ENCODE measurements at regions not wholly inside any gene's neighbourhood (a gene's known extent, or its start where the extent isn't known, plus 50 kb on each side); places are given as distances from the start of the nearest gene placed in this dataset.

DNA sequence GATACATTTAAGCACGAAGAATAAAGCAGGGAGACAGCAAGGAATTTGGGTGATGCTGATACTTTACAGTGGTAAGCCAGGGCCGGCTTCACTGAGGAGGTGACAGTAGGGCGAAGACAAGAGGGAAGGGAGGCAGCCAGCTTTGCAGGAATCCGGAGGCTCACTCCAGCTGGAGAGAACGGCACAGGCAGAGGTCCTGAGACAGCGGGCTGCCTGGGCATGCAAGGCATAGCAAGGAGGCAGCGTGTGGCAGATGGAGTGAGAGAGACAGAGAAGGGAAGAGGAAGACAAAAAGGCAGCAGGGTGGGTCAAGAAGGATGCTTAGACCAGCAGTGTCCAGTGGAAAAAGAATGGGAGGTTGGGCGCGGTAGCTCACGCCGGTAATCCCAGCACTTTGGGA lies 83.2 kb upstream of the WASF3 start:
- TF ChIP-seq SIN3A (IDR thresholded peaks at IDR 0.05; ENCODE audit: borderline replicate concordance, insufficient read depth, low read length): no peak
- TF ChIP-seq TAF1 (IDR thresholded peaks at IDR 0.05; ENCODE audit: borderline replicate concordance, insufficient read depth, low read length): no peak

DNA sequence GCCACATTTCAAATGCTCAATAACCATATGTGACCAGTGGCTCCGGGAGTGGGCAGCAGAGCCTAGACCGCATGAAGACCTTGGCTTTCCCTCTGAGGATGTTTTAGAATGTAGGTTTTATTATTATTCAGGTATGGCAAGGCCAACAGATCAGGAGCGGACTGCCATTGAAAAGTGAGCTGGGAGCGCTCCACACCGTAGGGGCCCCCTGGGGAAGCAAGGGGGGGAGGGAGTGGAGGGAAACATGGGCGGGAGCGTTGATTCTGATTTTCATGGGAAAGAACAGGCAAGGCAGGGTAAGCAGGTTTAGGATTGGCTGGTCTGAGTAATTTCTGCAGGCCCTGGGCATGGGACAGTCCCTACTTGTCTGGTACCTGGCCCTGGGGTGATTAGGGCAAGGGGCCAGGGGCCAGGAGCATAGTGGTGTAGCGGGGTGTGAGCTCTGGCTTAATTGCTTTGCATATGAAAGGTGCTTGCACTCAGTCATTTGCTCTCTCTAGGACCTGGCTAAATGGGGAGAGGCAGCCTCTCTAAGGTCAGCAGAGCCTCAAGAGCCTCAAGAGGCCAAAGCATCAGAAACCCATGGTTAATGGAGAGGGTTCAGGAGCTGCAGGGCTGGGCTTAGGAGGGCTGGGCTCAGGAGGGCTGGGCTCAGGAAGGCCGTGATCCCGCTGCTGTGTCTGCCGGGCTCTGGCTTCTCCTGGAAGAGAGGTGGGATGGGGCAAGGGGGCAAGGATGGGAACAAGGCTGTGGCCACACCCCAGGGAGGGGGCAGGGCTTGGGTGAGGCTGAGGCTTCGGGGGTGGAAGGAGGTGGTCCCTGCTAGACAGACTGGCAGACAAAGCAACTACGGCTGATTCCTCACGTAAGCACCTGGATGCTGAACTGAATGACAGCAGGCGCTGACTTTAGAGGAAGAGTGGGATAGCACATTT lies 82.0 kb upstream of the WASF3 start:
- TF ChIP-seq FOXP2 (optimal IDR thresholded peaks at IDR 0.05; ENCODE audit: borderline replicate concordance, extremely low read depth, extremely low read length, insufficient read depth): no peak

DNA sequence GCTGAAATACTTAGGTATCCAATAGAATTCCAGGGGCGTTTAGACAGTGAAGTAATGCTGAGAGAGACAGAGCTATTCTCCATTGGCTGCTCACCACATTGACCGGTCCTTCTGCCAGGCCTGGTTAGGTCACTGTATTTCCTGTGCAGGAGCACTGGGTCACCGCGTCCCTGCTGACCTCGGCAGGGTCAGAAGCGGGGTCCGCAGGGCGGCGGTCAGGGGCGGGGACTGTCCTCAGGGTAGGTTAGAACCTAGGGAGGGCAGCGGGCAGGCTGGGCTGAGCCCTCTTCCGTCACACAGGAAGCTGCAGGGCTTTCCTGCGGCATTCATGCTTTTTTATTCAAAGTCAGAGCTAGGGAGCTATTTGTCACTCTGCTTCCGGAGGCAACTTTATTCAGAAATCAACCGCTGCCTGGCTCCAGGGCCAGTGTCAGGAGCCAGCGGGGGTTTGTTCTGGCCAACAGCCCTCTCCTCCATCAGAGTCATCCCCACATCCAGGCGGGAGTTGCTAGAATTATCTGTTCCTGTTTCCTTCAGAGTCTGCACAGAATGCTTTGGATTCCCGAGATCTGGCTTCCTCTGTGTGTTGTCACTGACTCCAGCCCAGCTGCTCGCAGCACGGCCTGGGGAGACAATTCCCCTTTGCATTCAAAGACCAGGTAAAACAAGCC lies 81.2 kb upstream of the WASF3 start:
- TF ChIP-seq FOXP2 (optimal IDR thresholded peaks at IDR 0.05; ENCODE audit: borderline replicate concordance, extremely low read depth, extremely low read length, insufficient read depth) (no peak), SIN3A (IDR thresholded peaks at IDR 0.05; ENCODE audit: borderline replicate concordance, insufficient read depth, low read length) (no peak), TAF1 (IDR thresholded peaks at IDR 0.05; ENCODE audit: borderline replicate concordance, insufficient read depth, low read length) (no peak), POLR2AphosphoS5 (IDR thresholded peaks at IDR 0.05; ENCODE audit: low read depth, low read length) (no peak)
- TF ChIP-seq, protein P1, sequence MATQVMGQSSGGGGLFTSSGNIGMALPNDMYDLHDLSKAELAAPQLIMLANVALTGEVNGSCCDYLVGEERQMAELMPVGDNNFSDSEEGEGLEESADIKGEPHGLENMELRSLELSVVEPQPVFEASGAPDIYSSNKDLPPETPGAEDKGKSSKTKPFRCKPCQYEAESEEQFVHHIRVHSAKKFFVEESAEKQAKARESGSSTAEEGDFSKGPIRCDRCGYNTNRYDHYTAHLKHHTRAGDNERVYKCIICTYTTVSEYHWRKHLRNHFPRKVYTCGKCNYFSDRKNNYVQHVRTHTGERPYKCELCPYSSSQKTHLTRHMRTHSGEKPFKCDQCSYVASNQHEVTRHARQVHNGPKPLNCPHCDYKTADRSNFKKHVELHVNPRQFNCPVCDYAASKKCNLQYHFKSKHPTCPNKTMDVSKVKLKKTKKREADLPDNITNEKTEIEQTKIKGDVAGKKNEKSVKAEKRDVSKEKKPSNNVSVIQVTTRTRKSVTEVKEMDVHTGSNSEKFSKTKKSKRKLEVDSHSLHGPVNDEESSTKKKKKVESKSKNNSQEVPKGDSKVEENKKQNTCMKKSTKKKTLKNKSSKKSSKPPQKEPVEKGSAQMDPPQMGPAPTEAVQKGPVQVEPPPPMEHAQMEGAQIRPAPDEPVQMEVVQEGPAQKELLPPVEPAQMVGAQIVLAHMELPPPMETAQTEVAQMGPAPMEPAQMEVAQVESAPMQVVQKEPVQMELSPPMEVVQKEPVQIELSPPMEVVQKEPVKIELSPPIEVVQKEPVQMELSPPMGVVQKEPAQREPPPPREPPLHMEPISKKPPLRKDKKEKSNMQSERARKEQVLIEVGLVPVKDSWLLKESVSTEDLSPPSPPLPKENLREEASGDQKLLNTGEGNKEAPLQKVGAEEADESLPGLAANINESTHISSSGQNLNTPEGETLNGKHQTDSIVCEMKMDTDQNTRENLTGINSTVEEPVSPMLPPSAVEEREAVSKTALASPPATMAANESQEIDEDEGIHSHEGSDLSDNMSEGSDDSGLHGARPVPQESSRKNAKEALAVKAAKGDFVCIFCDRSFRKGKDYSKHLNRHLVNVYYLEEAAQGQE (IDR thresholded peaks at IDR 0.05; ENCODE audit: insufficient read depth in 1 of 2, low read depth in 2 of 2, low read length in 2 of 2): no peak

DNA sequence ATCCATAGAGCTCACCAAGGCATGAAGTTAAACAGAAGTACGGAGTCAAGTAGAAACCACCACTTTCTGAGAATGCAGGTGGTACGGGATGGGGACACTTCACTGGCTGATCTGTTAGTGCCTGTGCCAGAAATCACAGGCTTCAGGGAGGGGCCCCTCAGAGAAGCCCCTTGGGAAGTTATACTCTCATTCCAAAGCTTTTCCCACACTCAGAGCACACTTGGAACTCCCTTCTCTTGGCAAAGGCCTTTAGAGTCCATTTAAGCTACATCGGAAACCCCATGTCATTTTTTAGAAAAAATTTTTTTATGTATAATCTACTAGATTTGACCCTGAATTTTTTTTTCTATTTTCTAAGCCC lies 80.7 kb upstream of the WASF3 start:
- TF ChIP-seq, protein P1 (IDR thresholded peaks at IDR 0.05; ENCODE audit: insufficient read depth in 1 of 2, low read depth in 2 of 2, low read length in 2 of 2): no peak
- TF ChIP-seq TAF1 (IDR thresholded peaks at IDR 0.05; ENCODE audit: borderline replicate concordance, insufficient read depth, low read length) (no peak), FOXP2 (optimal IDR thresholded peaks at IDR 0.05; ENCODE audit: borderline replicate concordance, extremely low read depth, extremely low read length, insufficient read depth) (no peak), SIN3A (IDR thresholded peaks at IDR 0.05; ENCODE audit: borderline replicate concordance, insufficient read depth, low read length) (no peak), POLR2AphosphoS5 (IDR thresholded peaks at IDR 0.05; ENCODE audit: low read depth, low read length) (no peak)

DNA sequence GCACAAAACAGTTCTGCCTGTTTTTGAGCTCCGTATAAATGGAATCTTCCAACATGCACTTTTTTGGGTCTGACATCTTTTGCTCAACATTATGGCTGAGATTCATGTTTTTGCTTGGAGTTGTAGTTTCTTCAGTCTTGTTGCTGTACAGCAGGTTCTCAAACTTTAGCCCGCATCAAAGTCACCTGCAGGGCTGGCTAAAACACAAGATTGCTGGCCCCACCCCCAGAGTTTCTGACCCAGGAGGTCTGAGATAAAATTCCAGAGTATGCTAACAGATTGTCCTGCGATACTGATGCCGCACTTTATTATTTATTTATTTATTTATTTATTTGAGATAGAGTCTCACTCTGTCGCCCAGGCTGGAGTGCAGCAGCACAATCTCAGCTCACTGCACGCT lies 79.8 kb upstream of the WASF3 start:
- TF ChIP-seq TAF1 (IDR thresholded peaks at IDR 0.05; ENCODE audit: borderline replicate concordance, insufficient read depth, low read length): no peak

DNA sequence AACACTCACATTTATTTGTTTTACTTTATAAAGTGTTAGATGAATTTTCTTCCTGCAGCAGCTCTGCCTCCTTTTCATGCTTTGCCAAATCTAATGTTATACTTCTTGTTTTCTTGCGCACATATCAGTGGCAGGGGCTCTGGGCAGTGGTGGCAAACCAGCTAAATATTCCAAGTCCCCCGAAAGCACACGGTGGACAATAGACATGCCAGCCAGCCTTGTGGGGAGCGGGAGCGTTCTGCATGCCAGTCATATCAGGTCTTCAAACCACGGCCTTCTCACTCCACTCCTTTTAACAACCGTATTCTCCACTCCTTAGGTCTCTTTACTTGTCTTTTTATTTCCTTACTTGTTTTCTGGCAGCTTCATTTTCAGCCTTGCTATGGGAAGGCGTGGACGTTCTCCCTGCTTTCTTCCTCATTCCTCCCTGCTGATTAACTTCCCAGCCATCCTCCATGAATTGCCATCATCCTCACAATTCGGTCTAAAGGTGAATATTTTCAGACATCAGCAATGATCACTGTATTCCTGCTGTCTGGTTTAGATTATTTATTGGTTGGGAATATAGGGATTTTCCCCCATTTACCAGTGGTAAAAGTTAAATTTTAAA lies 77.1 kb upstream of the WASF3 start:
- TF ChIP-seq FOXP2 (optimal IDR thresholded peaks at IDR 0.05; ENCODE audit: borderline replicate concordance, extremely low read depth, extremely low read length, insufficient read depth) (no peak), POLR2AphosphoS5 (IDR thresholded peaks at IDR 0.05; ENCODE audit: low read depth, low read length) (no peak), SIN3A (IDR thresholded peaks at IDR 0.05; ENCODE audit: borderline replicate concordance, insufficient read depth, low read length) (no peak), TAF1 (IDR thresholded peaks at IDR 0.05; ENCODE audit: borderline replicate concordance, insufficient read depth, low read length) (no peak)
- TF ChIP-seq, protein P1 (IDR thresholded peaks at IDR 0.05; ENCODE audit: insufficient read depth in 1 of 2, low read depth in 2 of 2, low read length in 2 of 2): no peak
